H9 (cell line): ENCODE measurements at regions not wholly inside any gene's neighbourhood (a gene's known extent, or its start where the extent isn't known, plus 50 kb on each side); places are given as distances from the start of the nearest gene placed in this dataset.

Source experiments
- DNase-seq: peaks from one replicate; pipeline ENCODE4 v3.0.0-alpha.2; 2017
- H2AFZ ChIP-seq: one replicate; pipeline ENCODE4 v1.6.1; 2013; ENCODE audit warnings: mild to moderate bottlenecking, low read length, control low read depth, moderate library complexity
- H2AK5ac ChIP-seq: 2 replicates; pipeline ENCODE4 v1.6.1; 2013; ENCODE audit warnings: low read length, control low read depth, mixed read lengths; ENCODE audit not compliant: insufficient read length
- H2BK120ac ChIP-seq: one replicate; pipeline ENCODE4 v1.6.1; 2013; ENCODE audit warnings: low read depth, mild to moderate bottlenecking, low read length, control low read depth, inconsistent platforms; ENCODE audit not compliant: poor library complexity, severe bottlenecking
- H2BK12ac ChIP-seq: 2 replicates; pipeline ENCODE4 v1.6.1; 2013; ENCODE audit warnings: low read length, control low read depth, mixed read lengths, low read depth; ENCODE audit not compliant: insufficient read length
- H2BK15ac ChIP-seq: 2 replicates; pipeline ENCODE4 v1.6.1; 2013; ENCODE audit warnings: low read depth, low read length, control low read depth
- H2BK20ac ChIP-seq: one replicate; pipeline ENCODE4 v1.6.1; 2013; ENCODE audit warnings: low read depth, mild to moderate bottlenecking, low read length, control low read depth, inconsistent platforms; ENCODE audit not compliant: poor library complexity, severe bottlenecking
- H2BK5ac ChIP-seq: 2 replicates; pipeline ENCODE4 v1.6.1; 2013; ENCODE audit warnings: low read length, control low read depth, mixed read lengths; ENCODE audit not compliant: insufficient read length
- H3K14ac ChIP-seq: 2 replicates; pipeline ENCODE4 v1.6.1; 2013; ENCODE audit warnings: low read length, control low read depth; ENCODE audit not compliant: insufficient read depth
- H3K18ac ChIP-seq: 2 replicates; pipeline ENCODE4 v1.6.1; 2013; ENCODE audit warnings: low read depth, mild to moderate bottlenecking, mixed read lengths, low read length, control low read depth; ENCODE audit not compliant: insufficient read length
- H3K23ac ChIP-seq: 2 replicates; pipeline ENCODE4 v1.6.1; 2013; ENCODE audit warnings: low read length, control low read depth, mixed read lengths, low read depth; ENCODE audit not compliant: insufficient read length
- H3K23me2 ChIP-seq: 2 replicates; pipeline ENCODE4 v1.6.1; 2013; ENCODE audit warnings: low read depth, mild to moderate bottlenecking, mixed read lengths, low read length, control low read depth; ENCODE audit not compliant: insufficient read length, poor library complexity, severe bottlenecking
- H3K27ac ChIP-seq: 2 replicates; pipeline ENCODE4 v1.5.1; 2013; ENCODE audit warnings: low read length, control low read depth, mixed read lengths, low read depth; ENCODE audit not compliant: insufficient read length
- H3K27me3 ChIP-seq: 2 replicates; pipeline ENCODE4 v1.6.1; 2013; ENCODE audit warnings: low read length, control low read depth, inconsistent platforms; ENCODE audit not compliant: insufficient read depth
- H3K4ac ChIP-seq: 2 replicates; pipeline ENCODE4 v1.6.1; 2013; ENCODE audit warnings: low read depth, mild to moderate bottlenecking, control low read depth, inconsistent platforms, low read length, moderate library complexity
- H3K4me1 ChIP-seq: 2 replicates; pipeline ENCODE4 v1.6.1; 2013; ENCODE audit warnings: low read length, control low read depth, inconsistent platforms; ENCODE audit not compliant: insufficient read depth
- H3K4me2 ChIP-seq: 2 replicates; pipeline ENCODE4 v1.6.1; 2013; ENCODE audit warnings: low read length, control low read depth, mixed read lengths; ENCODE audit not compliant: insufficient read length, insufficient read depth
- H3K56ac ChIP-seq: 2 replicates; pipeline ENCODE4 v1.6.1; 2013; ENCODE audit warnings: low read depth, mild to moderate bottlenecking, mixed read lengths, low read length, control low read depth; ENCODE audit not compliant: insufficient read length
- H3K79me1 ChIP-seq: 2 replicates; pipeline ENCODE4 v1.6.1; 2013; ENCODE audit warnings: low read depth, mild to moderate bottlenecking, moderate library complexity, low read length, control low read depth, inconsistent platforms; ENCODE audit not compliant: insufficient read depth, poor library complexity, severe bottlenecking
- H3K79me2 ChIP-seq: 2 replicates; pipeline ENCODE4 v1.6.1; 2013; ENCODE audit warnings: low read length, control low read depth, inconsistent platforms; ENCODE audit not compliant: insufficient read depth
- H3K9ac ChIP-seq: 2 replicates; pipeline ENCODE4 v1.6.1; 2013; ENCODE audit warnings: low read length, control low read depth, mixed read lengths; ENCODE audit not compliant: insufficient read length; ENCODE audit errors: extremely low read depth
- H3K9me3 ChIP-seq: one replicate; pipeline ENCODE4 v1.6.1; 2013; ENCODE audit warnings: low read depth, low read length, inconsistent platforms; ENCODE audit not compliant: control insufficient read depth
- H3T11ph ChIP-seq: one replicate; pipeline ENCODE4 v1.6.1; 2013; ENCODE audit warnings: mild to moderate bottlenecking, low read length, control low read depth, inconsistent platforms
- H4K20me1 ChIP-seq: one replicate; pipeline ENCODE4 v1.6.1; 2013; ENCODE audit not compliant: control insufficient read depth, insufficient read length, insufficient read depth
- H4K5ac ChIP-seq: 2 replicates; pipeline ENCODE4 v1.6.1; 2013; ENCODE audit warnings: low read depth, mild to moderate bottlenecking, mixed read lengths, low read length, control low read depth; ENCODE audit not compliant: insufficient read length
- H4K8ac ChIP-seq: replicated peaks from 2 replicates; pipeline ENCODE4 v1.6.1; 2013; ENCODE audit warnings: low read length, control low read depth, mixed read lengths, low read depth; ENCODE audit not compliant: insufficient read length
- H4K91ac ChIP-seq: 2 replicates; pipeline ENCODE4 v1.6.1; 2013; ENCODE audit warnings: low read depth, mild to moderate bottlenecking, moderate library complexity, mixed read lengths, low read length, control low read depth; ENCODE audit not compliant: insufficient read length
- H3K27ac Mint-ChIP-seq, 3 experiments: 2 replicates in 2 of 3; 3 replicates in 1 of 3; pipeline ENCODE4 v1.8.0; 2020 to 2021; ENCODE audit warnings: mixed read lengths in 3 of 3, mild to moderate bottlenecking in 1 of 3, moderate library complexity in 1 of 3
- H3K27me3 Mint-ChIP-seq: 2 replicates; pipeline ENCODE4 v1.8.0; 2021; ENCODE audit warnings: low read depth, mild to moderate bottlenecking, moderate library complexity, mixed read lengths
- H3K36me3 Mint-ChIP-seq, 3 experiments: 2 replicates in 2 of 3; 3 replicates in 1 of 3; pipeline ENCODE4 v1.8.0; 2020 to 2021; ENCODE audit warnings: low read depth in 3 of 3, mixed read lengths in 3 of 3; ENCODE audit not compliant: insufficient read depth in 1 of 3
- H3K4me1 Mint-ChIP-seq, 2 experiments: 2 replicates each; pipeline ENCODE4 v1.8.0; 2020; ENCODE audit warnings: mixed read lengths in 2 of 2
- H3K4me3 Mint-ChIP-seq, 2 experiments: 2 replicates in 1 of 2; 3 replicates in 1 of 2; pipeline ENCODE4 v1.8.0; 2020 to 2021; ENCODE audit warnings: mild to moderate bottlenecking in 2 of 2, mixed read lengths in 2 of 2, moderate library complexity in 1 of 2
- H3K9me3 Mint-ChIP-seq, 2 experiments: 2 replicates in 1 of 2; 3 replicates in 1 of 2; pipeline ENCODE4 v1.8.0; 2020; ENCODE audit warnings: mild to moderate bottlenecking in 2 of 2, mixed read lengths in 2 of 2, moderate library complexity in 1 of 2
- CTCF ChIP-seq: fragments of 200-600 bp; sonication (generic); conservative IDR thresholded peaks from 3 replicates; pipeline ENCODE4 v1.8.0; 2021; ENCODE audit warnings: antibody characterized with exemption, mild to moderate bottlenecking
- WGBS: extraction: QIAGEN DNeasy Blood & Tissue Kit; methylation state at CpG from one replicate; pipeline ENCODE4 v1.1.7; 2013; ENCODE audit warnings: missing lambda C conversion rate, low lambda C conversion rate, mixed read lengths; ENCODE audit not compliant: insufficient read length; ENCODE audit errors: extremely low coverage; 5-methylcytosine and 5-hydroxymethylcytosine counted together

GRCh38 chr4:111512081-111512783, 633.0 kb upstream of the FAM241A start:
- H3K9me3 Mint-ChIP-seq = no peaks in the 10 kb centered on the region
- Histone ChIP-seq H2BK5ac (no peak overlapping the region), H3K14ac (no peak overlapping the region), H4K5ac (no peak overlapping the region), H3K4me2 (no peak overlapping the region), H3K9me3 (no peaks in the 10 kb centered on the region), H2BK20ac (no peak overlapping the region), H4K91ac (no peak overlapping the region), H4K20me1 (no peaks in the 10 kb centered on the region), H2BK120ac (no peak overlapping the region), H2AFZ (no peak overlapping the region), H3K79me2 (no peaks in the 10 kb centered on the region), H3K79me1 (no peaks in the 10 kb centered on the region), H2AK5ac (no peak overlapping the region), H3K18ac (no peak overlapping the region), H3K56ac (no peak overlapping the region), H3K9ac (no peak overlapping the region), H3K4ac (no peak overlapping the region), H2BK12ac (no peak overlapping the region), H3T11ph (no peak overlapping the region), H4K8ac (no peak overlapping the region), H3K23ac (no peak overlapping the region), H3K4me1 (no peaks in the 10 kb centered on the region), H3K27ac (no peak overlapping the region), H3K27me3 (no peaks in the 10 kb centered on the region), H3K23me2 (no peaks in the 10 kb centered on the region), H2BK15ac (no peak overlapping the region)
- peaks cover 0 to 2% of the 10 kb centered on the region in 2 experiments; a peak in 1 of 4 replicates for H3K4me1 Mint-ChIP-seq
- no peak for DNase-seq
- WGBS = no CpG with 5 or more reads among the region's 5 CpGs
- peak overlapping the region in 1 of 3 experiments; percentile 32; a peak in 2 of 7 replicates for H3K27ac Mint-ChIP-seq
- TF ChIP-seq CTCF = no peak
- no peaks in the 10 kb centered on the region for H3K36me3 Mint-ChIP-seq
- H3K27me3 Mint-ChIP-seq = no peaks in the 10 kb centered on the region
- H3K4me3 Mint-ChIP-seq = no peak overlapping the region
